GM18867 (cell line): ENCODE measurements at regions not wholly inside any gene's neighbourhood (a gene's known extent, or its start where the extent isn't known, plus 50 kb on each side); places are given as distances from the start of the nearest gene placed in this dataset.
"Not testable (repeated sequence)": the region's sequence is repeated elsewhere in the genome, so short reads cannot be mapped to it uniquely, and the experiment has no call there.

Source experiments
- ATAC-seq: cut with Tn5 transposase; IDR thresholded peaks from one replicate; pipeline ENCODE4 v1.9.1; 2021; ENCODE audit warnings: mild to moderate bottlenecking, moderate library complexity; ENCODE audit not compliant: unreplicated experiment

DNA sequence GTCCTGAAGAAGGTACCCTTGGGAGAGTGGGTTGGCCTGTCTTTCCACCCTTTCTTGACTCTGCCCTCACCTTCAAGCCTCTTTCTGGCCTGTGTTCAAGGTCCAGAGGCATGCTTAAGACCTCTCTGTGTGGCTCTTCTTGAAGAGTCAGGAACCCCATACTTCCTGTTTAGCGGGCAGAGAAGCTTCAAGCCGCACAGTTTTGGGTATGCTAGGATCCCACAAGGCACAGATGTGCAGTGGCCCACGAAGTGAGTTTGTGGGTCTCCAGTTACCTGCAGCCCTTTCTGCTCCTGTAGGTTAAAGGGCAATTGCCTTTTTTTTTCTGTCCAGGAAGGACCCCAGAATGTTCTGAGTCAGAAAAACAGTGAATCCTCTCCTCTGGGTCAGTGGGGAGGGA lies 87.4 kb upstream of the FCGR1A start:
- ATAC-seq, result not testable (repeated sequence)

DNA sequence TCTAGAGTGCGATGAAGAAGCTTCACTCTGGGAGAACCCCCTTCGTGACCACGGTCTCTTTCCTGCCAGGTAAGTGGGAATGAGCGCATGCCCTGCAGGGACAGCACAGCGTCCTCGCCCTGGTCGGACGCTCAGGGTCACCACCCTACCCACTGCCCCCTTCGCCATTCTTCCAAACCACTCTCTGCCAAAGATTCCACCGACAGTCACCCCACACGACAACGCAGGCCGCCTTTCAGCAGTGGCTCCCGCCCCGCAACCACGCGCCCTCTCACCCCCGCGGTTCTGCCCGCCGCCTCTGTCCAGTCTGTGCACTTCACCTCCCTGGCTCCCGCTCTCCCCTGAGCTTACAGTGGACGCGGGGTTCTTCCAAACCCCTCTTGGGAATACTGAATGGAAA lies 82.3 kb upstream of the FCGR1A start:
- not testable (repeated sequence) for ATAC-seq

DNA sequence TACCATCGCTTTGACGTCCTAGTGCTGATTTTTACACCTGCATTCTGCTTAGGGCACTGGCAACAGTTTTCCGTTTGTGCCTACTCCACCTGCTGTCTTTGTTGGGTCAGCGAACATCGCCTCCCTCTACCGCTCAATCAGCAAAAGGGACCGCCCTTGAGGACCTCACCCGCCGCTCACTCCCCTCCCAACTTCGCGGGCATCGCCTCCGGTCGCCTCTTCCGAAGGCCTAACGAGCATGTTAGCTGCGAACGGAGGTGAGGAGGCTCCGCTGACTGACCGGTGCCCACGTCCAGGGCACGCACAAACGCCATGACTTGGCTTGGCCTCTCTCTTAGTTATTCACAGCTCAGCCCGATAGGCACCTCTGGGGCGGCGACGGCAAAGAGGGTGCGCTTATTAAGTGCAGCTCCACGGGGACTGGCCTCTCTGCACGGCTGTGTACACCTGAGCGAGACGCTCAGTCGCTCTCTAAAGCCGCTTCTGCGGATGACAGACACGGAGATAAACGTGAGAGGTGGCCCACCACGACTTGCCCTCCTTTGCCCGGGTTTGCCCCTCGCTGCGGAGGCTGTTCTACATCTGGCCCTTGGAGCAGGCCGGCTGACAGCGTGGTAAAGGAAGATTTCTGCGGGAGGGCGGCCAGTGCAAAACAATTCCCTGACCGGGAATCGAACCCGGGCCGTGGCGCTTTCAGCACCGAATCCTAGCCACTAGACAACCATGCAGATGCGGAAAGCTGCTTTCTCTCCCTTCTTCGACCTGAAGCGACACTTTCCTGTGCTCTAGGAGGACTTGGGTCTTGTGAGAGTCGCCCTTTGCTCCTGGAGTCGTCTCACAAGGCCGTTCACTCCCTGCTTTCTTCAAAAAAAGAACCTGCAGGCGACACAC lies 81.6 kb upstream of the FCGR1A start:
- ATAC-seq, result not testable (repeated sequence)

- peak; percentile 88 for ATAC-seq
These were observed 74.2 kb upstream of the FCGR1A start for GRCh38 chr1:149708192-149708853.

- not testable (repeated sequence) for ATAC-seq
These were observed 70.8 kb upstream of the FCGR1A start for GRCh38 chr1:149711651-149712050.

GRCh38 chr1:149712154-149712927 lies 70.2 kb upstream of the FCGR1A start:
- ATAC-seq, result not testable (repeated sequence)

GRCh38 chr1:149713513-149713912 lies 69.0 kb upstream of the FCGR1A start:
- not testable (repeated sequence) for ATAC-seq

GRCh38 chr1:149713952-149714351 lies 68.5 kb upstream of the FCGR1A start:
- not testable (repeated sequence) for ATAC-seq

- not testable (repeated sequence) for ATAC-seq
These were observed 57.7 kb upstream of the FCGR1A start for GRCh38 chr1:149724618-149725302.

GRCh38 chr1:149726688-149727087 lies 55.8 kb upstream of the FCGR1A start:
- ATAC-seq, result not testable (repeated sequence)

DNA sequence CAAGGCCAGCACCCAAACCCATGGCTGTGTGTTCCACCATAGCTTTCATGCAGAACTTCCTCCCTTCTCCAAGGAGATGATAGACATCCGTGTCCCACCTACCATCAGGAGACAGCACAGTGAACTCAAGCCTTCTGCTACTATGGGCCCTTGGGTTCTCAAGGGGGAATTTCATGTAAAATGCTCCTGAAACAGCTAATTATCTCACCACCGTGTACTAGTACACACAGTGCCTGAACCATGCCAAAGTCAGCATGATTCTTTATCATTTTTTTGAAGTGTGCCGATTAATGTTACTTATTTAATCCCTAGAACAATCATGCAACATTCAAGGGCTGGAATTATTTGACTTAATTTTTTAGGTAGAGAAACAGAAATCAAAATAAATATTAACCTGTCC lies 53.9 kb upstream of the FCGR1A start:
- ATAC-seq, result not testable (repeated sequence)
